Inflammatory macrophage treated with lipopolysaccharide for 1 hour (primary cell): ENCODE measurements at regions not wholly inside any gene's neighbourhood (a gene's known extent, or its start where the extent isn't known, plus 50 kb on each side); places are given as distances from the start of the nearest gene placed in this dataset.

ENCODE experiments used
- DNase-seq, 2 donors: peaks; one replicate each; pipeline ENCODE4 v3.0.0-alpha.2; 2020 to 2022

DNA sequence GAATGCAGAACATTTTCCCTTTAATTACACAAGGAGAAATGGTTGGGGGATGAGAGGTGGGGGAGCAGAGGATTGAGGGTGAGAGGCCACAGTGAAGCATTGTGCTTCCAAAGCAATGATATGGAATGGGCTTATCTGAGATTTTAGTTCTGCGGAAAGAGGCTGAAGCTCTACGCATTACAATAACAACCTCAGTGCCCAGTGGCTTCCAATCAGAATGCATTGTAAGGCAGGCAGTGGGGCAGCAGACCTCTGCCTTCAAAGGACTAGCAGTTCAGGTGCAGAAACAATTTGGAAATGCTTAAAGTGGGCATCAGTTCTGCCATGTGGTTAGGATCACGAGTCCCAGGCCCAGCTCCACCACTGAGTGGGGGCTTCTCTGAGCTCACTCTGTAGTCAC is 251.0 kb upstream of the ZMIZ1 start:
- DNase-seq = no peak

DNA sequence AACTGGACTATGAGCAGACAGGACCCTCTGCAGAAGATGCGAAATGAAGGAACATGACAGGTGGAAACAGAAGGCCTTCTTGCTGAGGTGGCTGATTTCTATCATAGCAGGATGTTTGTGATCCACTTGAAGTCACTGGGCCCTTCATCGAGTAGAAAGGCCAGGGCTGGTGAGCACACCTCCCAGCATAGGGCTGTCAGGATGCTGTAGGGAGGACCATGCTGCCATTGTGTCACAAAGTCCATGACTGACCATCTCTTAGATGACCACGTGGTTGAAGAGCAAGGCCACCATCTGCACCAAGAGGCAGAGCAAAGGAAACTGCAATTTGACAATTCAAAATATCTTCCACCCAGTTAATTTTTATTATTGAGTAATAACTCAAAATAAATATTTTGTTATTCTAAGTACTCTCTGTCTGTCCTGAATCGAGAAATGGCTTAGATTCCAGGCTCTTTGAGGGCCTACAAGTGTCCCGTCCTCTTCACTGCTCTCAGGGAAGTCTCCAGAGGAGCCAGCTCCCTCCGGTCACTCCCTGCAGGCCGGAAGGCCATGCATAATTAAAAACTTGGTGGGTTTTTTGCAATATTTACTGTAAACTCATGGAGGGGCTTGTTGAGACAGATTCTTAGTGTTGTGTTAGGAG is 249.3 kb upstream of the ZMIZ1 start:
- no peak for DNase-seq

DNA sequence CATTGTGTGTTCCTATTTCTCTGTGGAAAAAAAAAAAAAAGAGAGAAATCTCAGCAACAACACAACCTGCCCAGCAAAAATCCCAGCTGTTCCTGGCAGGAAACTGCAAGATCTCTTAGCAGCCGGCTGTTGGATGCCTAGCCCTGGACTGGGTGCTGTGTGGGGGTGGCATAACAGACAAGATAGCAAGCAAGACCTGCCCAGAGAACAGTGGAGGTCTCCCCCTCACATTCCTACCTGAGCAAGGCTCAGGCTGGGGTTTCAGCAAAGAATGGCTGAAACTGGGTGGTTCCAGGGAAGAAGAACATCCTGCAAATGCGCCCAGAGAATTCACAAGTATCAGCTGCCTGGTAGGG is 248.8 kb upstream of the ZMIZ1 start:
- no peak for DNase-seq

DNA sequence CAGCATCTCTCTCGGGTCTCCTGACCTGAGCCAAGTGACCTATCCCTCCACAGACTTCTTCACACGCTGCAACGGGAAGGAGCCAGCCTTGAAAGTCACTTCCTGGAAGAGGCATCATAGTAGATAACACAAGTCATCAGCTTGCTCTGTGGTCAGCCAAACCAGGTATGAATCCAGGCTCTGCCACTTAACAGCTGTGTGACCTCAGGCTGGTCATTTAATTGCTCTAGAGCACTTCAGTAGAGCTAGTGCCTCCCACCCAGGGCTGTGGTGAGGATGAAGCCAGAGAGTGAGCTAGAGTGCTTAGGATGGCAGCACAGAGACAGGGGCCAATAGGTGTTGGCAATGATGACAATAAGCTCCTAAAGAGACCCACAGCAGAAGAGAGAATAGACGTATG is 247.7 kb upstream of the ZMIZ1 start:
- no peak for DNase-seq

DNA sequence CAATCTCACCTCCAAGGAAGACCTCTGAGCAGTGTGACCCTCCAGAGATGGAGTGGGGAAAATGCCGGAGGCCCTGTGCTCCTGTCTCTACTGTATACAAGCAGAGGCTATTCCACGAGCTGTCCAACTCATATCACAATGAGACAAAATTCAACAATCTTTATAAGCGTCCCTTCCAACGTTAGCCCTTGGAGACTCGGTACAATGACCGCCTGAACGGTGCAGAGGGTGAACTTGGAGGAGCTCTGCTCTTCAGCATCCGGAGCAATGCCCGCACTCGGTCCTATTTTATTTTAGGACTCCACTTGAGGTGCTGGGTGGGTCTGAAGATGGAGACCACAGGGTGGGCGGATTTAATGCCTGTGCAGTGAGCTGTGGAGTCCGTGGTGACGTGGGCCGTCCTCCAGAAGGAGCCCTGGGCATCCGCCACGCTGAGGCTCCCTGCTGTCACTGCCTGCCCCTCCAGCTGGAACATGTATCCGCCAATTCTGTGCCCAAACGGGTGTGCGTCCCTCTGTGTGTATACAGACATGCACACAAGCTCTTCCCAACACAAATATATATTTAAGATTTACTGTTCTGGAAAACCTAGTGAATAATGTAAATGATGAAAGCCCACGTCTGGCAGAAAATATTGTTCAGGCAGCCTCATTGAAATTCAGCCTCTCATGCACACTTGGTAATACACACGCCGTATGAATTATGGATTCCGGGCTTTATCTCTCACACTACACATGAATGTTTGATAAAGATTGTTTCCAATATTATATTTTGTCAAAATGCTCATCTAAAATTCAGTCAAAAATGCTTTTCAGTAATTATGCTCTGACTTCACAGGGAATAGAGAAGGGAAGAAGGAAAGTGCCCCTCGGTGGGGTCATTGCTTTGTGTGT is 239.9 kb upstream of the ZMIZ1 start:
- no peak for DNase-seq

DNA sequence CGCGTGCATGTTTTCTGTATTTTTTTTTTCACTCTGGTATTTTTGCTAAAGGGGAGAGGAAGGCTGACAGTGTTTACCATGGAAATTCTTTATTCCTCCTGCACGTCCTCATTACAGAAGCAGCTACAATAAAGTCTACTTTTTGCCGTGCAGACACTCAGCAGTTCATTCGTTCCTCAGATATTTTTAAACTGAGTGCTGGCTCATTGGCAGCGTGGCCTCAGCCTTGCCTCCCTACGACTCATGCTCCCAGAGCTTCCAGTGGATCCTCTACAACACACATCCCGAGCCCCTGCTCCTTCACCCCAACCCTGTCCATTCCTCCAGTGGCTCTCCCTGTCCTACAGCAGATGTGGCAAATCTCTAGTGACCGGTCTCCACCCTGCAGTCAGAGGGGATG is 239.2 kb upstream of the ZMIZ1 start:
- no peak for DNase-seq

DNA sequence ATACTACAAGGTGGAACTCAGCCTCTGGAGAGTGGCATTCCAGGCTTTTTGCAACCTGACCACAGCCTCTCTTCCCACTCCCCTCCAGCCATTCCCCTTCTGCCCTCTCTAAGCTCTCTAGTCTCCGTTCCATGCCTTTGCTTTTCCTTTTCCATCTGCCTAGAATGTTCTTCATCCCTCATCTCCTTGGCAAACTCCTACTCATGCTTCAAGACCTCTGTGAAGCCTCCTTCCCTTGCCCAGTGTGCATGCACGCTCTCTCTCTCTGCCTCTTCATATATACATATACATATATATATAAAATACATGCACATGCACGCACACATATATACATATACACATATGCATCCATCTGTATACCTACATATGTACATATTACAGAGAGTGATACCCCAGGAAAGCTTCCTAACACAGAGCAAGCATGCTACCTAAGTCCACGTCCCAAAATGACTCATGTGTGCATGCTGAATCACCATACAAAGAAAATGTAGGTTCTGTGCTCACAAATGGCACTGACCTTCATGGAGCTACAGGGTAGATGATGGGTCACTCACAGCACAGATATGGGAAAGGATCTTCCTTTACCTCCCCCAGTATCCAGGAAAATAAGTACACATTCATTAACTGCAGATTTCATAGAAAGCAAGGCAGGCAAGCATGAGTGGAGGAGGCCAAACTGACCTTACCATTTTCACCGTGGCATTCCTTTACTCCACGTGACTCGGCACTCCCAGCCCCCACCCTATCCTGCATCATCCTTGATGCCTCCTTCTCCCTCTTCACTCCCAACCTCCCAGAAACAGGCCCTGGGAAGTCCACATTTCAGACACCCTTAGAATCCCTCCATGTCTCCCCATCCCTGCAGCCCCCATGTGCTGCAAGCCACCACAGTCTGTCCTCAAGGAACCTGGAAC is 238.4 kb upstream of the ZMIZ1 start:
- no peak for DNase-seq

DNA sequence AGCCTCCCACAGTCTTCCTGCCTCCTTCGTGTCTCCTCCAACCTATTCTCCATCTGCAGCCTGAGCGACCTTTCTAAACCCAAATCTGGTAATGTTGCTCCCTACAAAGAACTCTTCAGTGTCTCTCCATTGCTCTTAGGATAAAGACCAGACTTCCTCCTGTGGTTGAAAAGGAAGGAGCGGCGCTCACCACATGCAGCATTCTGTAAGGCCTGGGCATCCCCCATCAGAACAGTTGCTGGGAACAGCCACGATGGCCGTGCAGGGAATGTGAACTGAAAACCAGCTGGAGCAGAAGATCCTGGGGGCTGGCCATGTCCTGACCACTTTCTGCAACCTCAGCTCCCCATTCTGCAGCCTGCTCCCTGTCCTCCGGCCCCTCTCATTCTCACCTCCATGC is 237.8 kb upstream of the ZMIZ1 start:
- DNase-seq = no peak

DNA sequence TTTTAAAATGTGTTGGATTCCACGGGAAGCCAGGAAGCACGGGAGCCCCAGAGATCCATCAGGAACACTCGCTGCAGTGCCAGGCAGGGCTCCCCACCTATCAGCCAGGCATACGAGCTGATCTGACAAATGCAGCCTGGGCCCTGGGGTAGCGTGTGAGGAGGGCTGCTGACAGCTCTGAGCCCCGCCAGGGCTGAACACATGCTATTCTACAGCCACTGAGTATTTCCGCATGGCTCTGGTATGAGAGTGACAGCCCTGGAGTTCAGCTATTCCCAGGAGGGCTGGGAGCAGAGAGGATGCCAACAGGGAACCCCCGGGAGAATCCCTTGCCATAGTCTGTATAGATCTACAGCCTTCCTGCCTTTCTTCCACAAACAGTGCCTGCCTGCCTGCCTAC is 237.3 kb upstream of the ZMIZ1 start:
- no peak for DNase-seq

DNA sequence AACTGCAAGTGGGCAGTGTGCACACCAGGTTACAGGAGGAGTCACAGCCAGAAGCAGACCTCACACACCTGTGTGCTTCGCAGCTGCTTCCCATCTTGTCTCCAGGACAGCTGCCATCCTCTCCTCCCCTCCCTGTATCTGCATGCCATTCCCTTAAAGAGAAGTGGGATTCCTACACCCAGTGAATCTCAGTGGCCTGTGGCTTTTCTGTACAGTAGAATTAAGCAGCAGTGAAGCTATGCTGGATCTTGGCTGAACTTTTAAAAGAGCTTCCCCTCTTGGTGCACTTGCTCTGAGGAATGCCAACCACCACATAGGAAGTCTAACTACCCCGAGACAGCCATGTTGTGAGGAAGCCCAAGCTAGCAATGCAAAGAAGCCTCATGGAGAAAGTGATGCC is 236.5 kb upstream of the ZMIZ1 start:
- no peak for DNase-seq

DNA sequence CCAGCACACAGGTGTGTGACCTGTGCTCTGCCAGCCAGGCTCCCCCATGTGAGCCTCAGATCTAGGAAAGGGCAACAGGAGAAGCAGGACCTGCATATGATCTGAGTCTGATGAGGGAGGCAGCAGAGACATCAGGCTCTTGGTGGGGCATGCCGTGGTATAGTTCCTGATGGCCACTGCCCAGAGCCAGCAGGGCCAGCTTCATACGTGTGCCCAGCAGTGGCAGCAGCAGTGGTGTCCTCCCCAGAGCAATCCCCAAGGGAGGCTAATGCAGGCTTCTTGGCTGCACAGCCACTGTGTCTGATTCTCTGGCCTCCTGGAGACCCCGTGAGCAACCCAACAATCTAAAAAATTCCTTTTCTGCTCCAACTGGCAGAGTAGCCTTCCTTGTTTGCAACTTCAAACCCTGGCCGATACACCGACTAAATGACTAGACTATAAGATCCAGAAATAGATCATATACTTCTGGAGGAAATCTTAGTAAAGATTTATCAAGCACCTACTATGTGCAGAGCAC is 230.6 kb upstream of the ZMIZ1 start:
- DNase-seq = no peak

DNA sequence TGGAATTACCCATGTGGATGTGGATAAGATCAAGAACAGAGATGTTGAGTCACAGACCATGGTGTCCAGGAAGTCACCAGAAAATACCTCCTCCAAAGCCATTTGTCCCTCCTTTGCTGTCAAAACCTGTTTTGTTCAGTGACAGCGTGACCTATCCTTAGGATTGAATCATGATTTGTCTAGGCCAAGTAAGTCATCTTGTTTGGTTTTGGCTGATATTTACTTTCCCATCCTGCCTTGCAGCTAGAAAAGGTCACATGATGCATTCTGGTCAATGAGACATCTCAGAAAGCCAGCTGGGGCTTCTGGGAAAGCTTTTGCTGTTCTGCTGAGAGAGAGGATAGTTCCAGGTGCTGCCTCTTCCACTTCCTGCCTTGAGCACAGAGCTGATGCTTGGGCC is 225.3 kb upstream of the ZMIZ1 start:
- no peak for DNase-seq

DNA sequence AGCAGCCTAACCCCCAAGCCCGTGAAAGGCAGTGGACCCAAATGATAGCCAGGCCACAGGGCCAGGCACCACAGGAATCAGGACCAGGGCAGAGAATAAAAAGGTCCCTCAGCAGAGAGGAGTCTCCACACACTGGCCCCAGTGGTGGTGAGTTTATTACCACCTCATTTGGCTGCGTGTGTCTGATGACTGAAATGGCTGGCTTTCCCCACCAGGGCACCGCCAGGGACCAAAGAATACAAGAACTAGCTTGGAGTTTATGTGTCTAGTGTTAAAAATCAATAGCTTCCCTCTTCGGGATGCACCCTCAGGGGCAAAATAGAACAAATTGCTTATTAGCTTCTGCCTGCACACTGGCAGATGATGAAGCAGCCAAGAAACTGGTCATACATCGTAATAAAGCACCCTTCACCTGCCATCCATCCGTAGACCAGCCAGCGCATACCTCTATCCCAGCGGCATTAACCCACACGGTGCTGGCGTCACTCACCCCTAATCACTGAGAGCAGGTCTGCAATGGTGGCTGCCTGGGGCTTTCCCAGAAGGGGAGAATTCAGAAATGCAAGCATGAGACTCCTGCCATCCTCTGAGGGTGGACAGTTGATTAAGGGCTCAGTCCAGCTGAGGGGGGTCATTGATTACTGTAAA is 223.7 kb upstream of the ZMIZ1 start:
- no peak for DNase-seq

DNA sequence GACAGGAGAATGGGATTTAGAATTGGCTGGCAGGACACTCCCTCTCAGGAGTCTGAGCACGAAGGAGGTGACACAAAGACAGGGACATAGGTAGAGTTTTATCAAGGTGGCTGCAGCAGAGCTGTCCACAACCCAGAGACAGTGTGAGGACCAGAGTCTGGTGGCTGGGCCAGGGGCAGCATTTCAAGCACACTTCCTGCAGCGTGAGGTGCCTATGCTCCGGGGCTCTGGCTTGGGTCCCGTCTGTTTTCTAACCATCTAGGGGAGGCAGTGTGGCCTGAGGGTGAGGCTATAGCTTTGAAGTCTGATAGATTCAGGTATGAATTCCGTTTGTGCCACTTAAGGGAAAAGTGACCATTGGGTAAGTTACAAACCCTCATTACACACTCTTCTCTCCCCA is 222.7 kb upstream of the ZMIZ1 start:
- no peak for DNase-seq

DNA sequence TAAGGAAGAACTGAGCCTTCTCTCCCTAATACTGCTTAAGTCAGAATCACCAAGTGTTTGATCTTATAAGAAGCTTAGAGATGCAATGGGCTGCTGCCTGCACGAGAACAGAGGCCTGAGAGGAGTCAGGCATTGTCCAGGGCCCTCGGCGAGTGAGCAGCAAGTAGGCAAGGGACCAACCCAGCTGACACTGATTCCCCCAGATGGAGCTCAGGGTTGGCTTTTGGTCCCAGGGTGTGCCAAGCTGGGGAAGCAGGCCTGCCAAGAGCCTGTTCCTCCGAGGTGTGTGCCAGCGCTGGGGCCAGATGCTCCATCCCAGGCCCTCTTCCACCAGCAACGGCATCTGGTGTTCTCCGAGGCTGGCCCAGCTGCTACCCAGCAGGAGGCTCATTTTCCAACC is 222.0 kb upstream of the ZMIZ1 start:
- DNase-seq = no peak

DNA sequence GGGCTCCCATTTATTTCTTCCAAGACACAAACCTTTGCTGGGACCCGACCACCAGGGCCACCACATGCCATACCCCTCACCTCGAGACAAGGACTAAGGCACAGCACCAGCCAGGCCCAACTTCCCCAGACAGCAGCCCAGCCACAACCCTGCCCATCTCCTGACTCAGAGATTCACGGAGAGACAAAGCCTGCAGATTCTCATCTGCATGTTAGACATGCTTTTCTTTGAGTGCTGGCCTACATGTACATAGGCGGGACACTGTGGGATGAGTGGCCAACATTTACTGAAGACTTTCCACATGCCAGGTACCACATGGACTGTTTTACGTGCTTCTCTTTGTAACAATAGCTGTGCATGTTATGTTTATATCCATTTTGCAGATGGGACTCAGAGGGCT is 221.3 kb upstream of the ZMIZ1 start:
- no peak for DNase-seq

DNA sequence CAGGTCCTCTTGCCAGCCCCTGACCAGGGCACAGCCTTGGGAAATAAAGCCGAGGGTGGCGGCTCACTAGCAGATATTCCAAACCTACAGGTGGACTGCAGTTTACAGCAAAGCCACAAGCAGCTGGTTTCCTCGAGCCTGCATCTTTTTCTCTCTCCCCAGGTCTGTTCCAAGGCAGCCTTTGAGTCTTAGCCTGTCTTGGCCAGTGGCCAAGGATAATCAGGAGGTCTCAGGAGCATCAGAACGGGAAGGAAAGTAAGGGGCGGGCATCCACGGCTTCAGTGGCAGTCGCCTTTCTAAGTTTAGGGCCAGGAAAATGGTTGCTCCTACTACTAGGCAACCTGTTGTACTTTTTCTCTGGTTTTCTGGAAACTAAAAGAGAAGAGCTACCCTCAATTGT is 219.7 kb upstream of the ZMIZ1 start:
- no peak for DNase-seq

DNA sequence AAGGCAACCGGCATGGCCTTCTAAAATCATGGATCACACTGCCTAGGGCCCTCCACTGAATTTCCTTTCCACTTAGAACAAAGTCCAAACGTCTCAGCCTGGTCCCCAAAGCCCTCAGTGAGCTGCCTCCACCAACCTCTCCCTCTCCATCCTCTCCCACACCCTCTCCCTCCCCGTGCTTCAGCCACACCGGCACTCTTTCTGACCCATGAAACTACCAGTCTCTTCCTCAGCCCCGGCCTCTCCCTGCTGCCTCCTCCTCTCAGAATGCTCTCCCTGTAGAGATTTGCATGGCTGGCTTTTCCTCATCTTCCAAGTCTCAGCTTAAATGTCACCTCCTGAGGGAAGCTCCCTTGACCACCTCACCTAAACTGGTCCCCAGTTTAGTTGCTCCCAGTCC is 219.0 kb upstream of the ZMIZ1 start:
- no peak for DNase-seq

DNA sequence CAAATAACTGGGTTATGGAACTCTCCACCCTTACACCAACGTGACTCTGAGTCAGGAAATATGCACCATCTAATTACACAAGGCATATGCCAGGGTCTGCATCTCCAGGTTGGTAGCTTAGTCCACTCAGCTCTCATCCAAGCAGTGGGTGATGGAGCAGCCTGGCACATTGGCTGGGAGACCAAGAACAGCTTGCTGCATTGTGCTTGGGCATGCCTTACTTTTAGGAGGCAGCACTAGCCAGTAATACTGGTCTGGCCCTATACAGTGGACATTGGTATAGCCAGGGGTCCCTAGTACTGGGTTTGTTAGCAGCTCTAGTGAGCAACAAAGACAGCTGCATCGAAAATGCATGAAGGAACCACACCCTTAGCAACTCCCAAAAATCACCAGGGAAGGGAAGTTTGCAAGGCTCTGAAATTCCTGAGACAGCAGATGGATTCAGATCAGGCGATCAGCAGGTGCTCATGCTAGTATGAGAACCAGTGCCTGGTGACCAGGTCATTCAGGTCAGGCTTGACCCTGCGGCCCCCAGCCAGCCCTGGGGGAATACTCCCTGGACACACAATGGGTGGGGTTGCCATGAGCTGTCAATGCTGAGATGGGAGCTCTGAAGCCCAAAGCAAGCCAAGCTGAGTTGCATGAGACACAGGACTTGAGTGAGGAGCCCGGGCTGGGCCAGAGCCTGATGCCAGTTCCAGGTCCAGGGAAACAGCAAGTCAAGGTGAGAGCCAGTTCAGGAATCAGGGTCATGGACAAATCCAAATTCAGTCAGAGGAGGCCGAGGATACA is 217.9 kb upstream of the ZMIZ1 start:
- no peak for DNase-seq

DNA sequence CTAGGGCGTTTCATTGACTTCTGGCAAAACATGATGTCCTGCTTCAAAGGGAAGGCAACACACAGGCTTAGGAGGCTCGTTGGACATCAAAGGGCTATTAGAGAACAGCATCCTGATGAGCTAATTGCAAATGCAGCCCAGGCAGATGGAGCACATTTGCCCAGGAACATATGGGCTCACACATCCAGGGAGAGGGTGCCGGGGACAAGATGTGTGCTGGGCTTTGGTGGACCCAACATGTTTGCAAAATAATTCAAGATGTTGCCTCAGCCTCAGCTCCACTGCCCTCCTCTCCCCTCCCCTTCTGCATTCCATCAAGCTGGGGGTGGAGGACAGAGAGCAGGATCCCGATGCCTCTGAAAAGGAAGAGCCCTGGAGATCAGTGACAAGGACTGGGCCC is 217.1 kb upstream of the ZMIZ1 start:
- no peak for DNase-seq

DNA sequence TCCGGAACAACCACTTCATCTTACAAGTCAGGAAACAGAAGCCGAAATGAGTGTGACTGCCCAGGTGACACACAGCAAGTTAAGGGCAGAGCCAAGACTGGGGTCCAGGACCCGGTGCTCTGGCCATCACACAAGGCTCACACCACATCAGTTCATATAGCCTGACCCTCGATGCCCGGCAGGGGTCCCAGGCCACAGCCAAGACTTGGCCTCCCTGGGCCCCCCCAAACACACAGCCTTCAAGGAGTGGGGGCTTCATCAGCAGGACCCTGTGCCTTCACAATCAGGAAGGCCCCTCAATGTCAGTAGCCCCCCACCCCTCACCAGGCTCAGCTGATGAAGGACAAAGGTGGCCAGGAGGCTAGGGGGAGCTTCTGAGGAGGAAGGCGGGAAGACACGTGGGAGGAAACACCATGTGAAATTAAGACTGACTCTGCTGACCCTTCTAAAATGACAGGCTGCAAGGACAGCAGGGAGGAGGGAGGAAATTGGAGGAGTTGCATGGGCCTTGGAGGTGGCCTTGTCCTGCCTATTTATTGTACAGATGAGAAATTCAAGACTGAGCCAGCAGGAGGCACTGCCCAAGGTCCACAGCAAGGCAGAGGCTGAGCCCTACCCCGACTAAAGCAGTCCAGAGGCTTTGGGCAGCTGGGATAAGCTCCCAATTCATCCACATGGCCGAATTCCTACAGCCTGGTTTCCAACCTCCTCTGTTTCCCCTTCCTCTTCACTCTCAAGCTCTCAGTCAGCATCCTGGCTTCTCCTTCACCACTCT is 216.1 kb upstream of the ZMIZ1 start:
- DNase-seq = peak; percentile 22 to 35
